H9 (cell line): ENCODE measurements at regions not wholly inside any gene's neighbourhood (a gene's known extent, or its start where the extent isn't known, plus 50 kb on each side); places are given as distances from the start of the nearest gene placed in this dataset.

Experiments
- DNase-seq: peaks from one replicate; pipeline ENCODE4 v3.0.0-alpha.2; 2017
- H2AFZ ChIP-seq: one replicate; pipeline ENCODE4 v1.6.1; 2013; ENCODE audit warnings: mild to moderate bottlenecking, low read length, control low read depth, moderate library complexity
- H2AK5ac ChIP-seq: 2 replicates; pipeline ENCODE4 v1.6.1; 2013; ENCODE audit warnings: low read length, control low read depth, mixed read lengths; ENCODE audit not compliant: insufficient read length
- H2BK120ac ChIP-seq: one replicate; pipeline ENCODE4 v1.6.1; 2013; ENCODE audit warnings: low read depth, mild to moderate bottlenecking, low read length, control low read depth, inconsistent platforms; ENCODE audit not compliant: poor library complexity, severe bottlenecking
- H2BK12ac ChIP-seq: 2 replicates; pipeline ENCODE4 v1.6.1; 2013; ENCODE audit warnings: low read length, control low read depth, mixed read lengths, low read depth; ENCODE audit not compliant: insufficient read length
- H2BK15ac ChIP-seq: 2 replicates; pipeline ENCODE4 v1.6.1; 2013; ENCODE audit warnings: low read depth, low read length, control low read depth
- H2BK20ac ChIP-seq: one replicate; pipeline ENCODE4 v1.6.1; 2013; ENCODE audit warnings: low read depth, mild to moderate bottlenecking, low read length, control low read depth, inconsistent platforms; ENCODE audit not compliant: poor library complexity, severe bottlenecking
- H2BK5ac ChIP-seq: 2 replicates; pipeline ENCODE4 v1.6.1; 2013; ENCODE audit warnings: low read length, control low read depth, mixed read lengths; ENCODE audit not compliant: insufficient read length
- H3K14ac ChIP-seq: 2 replicates; pipeline ENCODE4 v1.6.1; 2013; ENCODE audit warnings: low read length, control low read depth; ENCODE audit not compliant: insufficient read depth
- H3K18ac ChIP-seq: 2 replicates; pipeline ENCODE4 v1.6.1; 2013; ENCODE audit warnings: low read depth, mild to moderate bottlenecking, mixed read lengths, low read length, control low read depth; ENCODE audit not compliant: insufficient read length
- H3K23ac ChIP-seq: 2 replicates; pipeline ENCODE4 v1.6.1; 2013; ENCODE audit warnings: low read length, control low read depth, mixed read lengths, low read depth; ENCODE audit not compliant: insufficient read length
- H3K23me2 ChIP-seq: 2 replicates; pipeline ENCODE4 v1.6.1; 2013; ENCODE audit warnings: low read depth, mild to moderate bottlenecking, mixed read lengths, low read length, control low read depth; ENCODE audit not compliant: insufficient read length, poor library complexity, severe bottlenecking
- H3K27ac ChIP-seq: 2 replicates; pipeline ENCODE4 v1.5.1; 2013; ENCODE audit warnings: low read length, control low read depth, mixed read lengths, low read depth; ENCODE audit not compliant: insufficient read length
- H3K27me3 ChIP-seq: 2 replicates; pipeline ENCODE4 v1.6.1; 2013; ENCODE audit warnings: low read length, control low read depth, inconsistent platforms; ENCODE audit not compliant: insufficient read depth
- H3K4ac ChIP-seq: 2 replicates; pipeline ENCODE4 v1.6.1; 2013; ENCODE audit warnings: low read depth, mild to moderate bottlenecking, control low read depth, inconsistent platforms, low read length, moderate library complexity
- H3K4me1 ChIP-seq: 2 replicates; pipeline ENCODE4 v1.6.1; 2013; ENCODE audit warnings: low read length, control low read depth, inconsistent platforms; ENCODE audit not compliant: insufficient read depth
- H3K4me2 ChIP-seq: 2 replicates; pipeline ENCODE4 v1.6.1; 2013; ENCODE audit warnings: low read length, control low read depth, mixed read lengths; ENCODE audit not compliant: insufficient read length, insufficient read depth
- H3K56ac ChIP-seq: 2 replicates; pipeline ENCODE4 v1.6.1; 2013; ENCODE audit warnings: low read depth, mild to moderate bottlenecking, mixed read lengths, low read length, control low read depth; ENCODE audit not compliant: insufficient read length
- H3K79me1 ChIP-seq: 2 replicates; pipeline ENCODE4 v1.6.1; 2013; ENCODE audit warnings: low read depth, mild to moderate bottlenecking, moderate library complexity, low read length, control low read depth, inconsistent platforms; ENCODE audit not compliant: insufficient read depth, poor library complexity, severe bottlenecking
- H3K79me2 ChIP-seq: 2 replicates; pipeline ENCODE4 v1.6.1; 2013; ENCODE audit warnings: low read length, control low read depth, inconsistent platforms; ENCODE audit not compliant: insufficient read depth
- H3K9ac ChIP-seq: 2 replicates; pipeline ENCODE4 v1.6.1; 2013; ENCODE audit warnings: low read length, control low read depth, mixed read lengths; ENCODE audit not compliant: insufficient read length; ENCODE audit errors: extremely low read depth
- H3K9me3 ChIP-seq: one replicate; pipeline ENCODE4 v1.6.1; 2013; ENCODE audit warnings: low read depth, low read length, inconsistent platforms; ENCODE audit not compliant: control insufficient read depth
- H3T11ph ChIP-seq: one replicate; pipeline ENCODE4 v1.6.1; 2013; ENCODE audit warnings: mild to moderate bottlenecking, low read length, control low read depth, inconsistent platforms
- H4K20me1 ChIP-seq: one replicate; pipeline ENCODE4 v1.6.1; 2013; ENCODE audit not compliant: control insufficient read depth, insufficient read length, insufficient read depth
- H4K5ac ChIP-seq: 2 replicates; pipeline ENCODE4 v1.6.1; 2013; ENCODE audit warnings: low read depth, mild to moderate bottlenecking, mixed read lengths, low read length, control low read depth; ENCODE audit not compliant: insufficient read length
- H4K8ac ChIP-seq: replicated peaks from 2 replicates; pipeline ENCODE4 v1.6.1; 2013; ENCODE audit warnings: low read length, control low read depth, mixed read lengths, low read depth; ENCODE audit not compliant: insufficient read length
- H4K91ac ChIP-seq: 2 replicates; pipeline ENCODE4 v1.6.1; 2013; ENCODE audit warnings: low read depth, mild to moderate bottlenecking, moderate library complexity, mixed read lengths, low read length, control low read depth; ENCODE audit not compliant: insufficient read length
- H3K27ac Mint-ChIP-seq, 3 experiments: 2 replicates in 2 of 3; 3 replicates in 1 of 3; pipeline ENCODE4 v1.8.0; 2020 to 2021; ENCODE audit warnings: mixed read lengths in 3 of 3, mild to moderate bottlenecking in 1 of 3, moderate library complexity in 1 of 3
- H3K27me3 Mint-ChIP-seq: 2 replicates; pipeline ENCODE4 v1.8.0; 2021; ENCODE audit warnings: low read depth, mild to moderate bottlenecking, moderate library complexity, mixed read lengths
- H3K36me3 Mint-ChIP-seq, 3 experiments: 2 replicates in 2 of 3; 3 replicates in 1 of 3; pipeline ENCODE4 v1.8.0; 2020 to 2021; ENCODE audit warnings: low read depth in 3 of 3, mixed read lengths in 3 of 3; ENCODE audit not compliant: insufficient read depth in 1 of 3
- H3K4me1 Mint-ChIP-seq, 2 experiments: 2 replicates each; pipeline ENCODE4 v1.8.0; 2020; ENCODE audit warnings: mixed read lengths in 2 of 2
- H3K4me3 Mint-ChIP-seq, 2 experiments: 2 replicates in 1 of 2; 3 replicates in 1 of 2; pipeline ENCODE4 v1.8.0; 2020 to 2021; ENCODE audit warnings: mild to moderate bottlenecking in 2 of 2, mixed read lengths in 2 of 2, moderate library complexity in 1 of 2
- H3K9me3 Mint-ChIP-seq, 2 experiments: 2 replicates in 1 of 2; 3 replicates in 1 of 2; pipeline ENCODE4 v1.8.0; 2020; ENCODE audit warnings: mild to moderate bottlenecking in 2 of 2, mixed read lengths in 2 of 2, moderate library complexity in 1 of 2
- WGBS: extraction: QIAGEN DNeasy Blood & Tissue Kit; methylation state at CpG from one replicate; pipeline ENCODE4 v1.1.7; 2013; ENCODE audit warnings: missing lambda C conversion rate, low lambda C conversion rate, mixed read lengths; ENCODE audit not compliant: insufficient read length; ENCODE audit errors: extremely low coverage; 5-methylcytosine and 5-hydroxymethylcytosine counted together
- TF ChIP-seq, protein P1 (sequence below): fragments of 200-600 bp; sonication (generic); conservative IDR thresholded peaks from 3 replicates; pipeline ENCODE4 v1.8.0; 2021; ENCODE audit warnings: antibody characterized with exemption, mild to moderate bottlenecking

GRCh38 chr11:91067666-91068065 lies 844.8 kb upstream of the CHORDC1 start:
- no peaks in the 10 kb centered on the region for H3K27me3 ChIP-seq
- no peak overlapping the region for H2BK12ac ChIP-seq
- H2BK5ac ChIP-seq: no peak overlapping the region
- H2BK15ac ChIP-seq: no peak overlapping the region
- H3K9me3 ChIP-seq: no peaks in the 10 kb centered on the region
- Mint-ChIP-seq H3K27ac (no peak overlapping the region), H3K36me3 (peaks cover 0 to 4% (median 0%) of the 10 kb centered on the region in 3 experiments; a peak in 3 of 7 replicates), H3K27me3 (no peaks in the 10 kb centered on the region), H3K4me3 (no peak overlapping the region), H3K9me3 (peaks cover 3 to 4% of the 10 kb centered on the region in 2 experiments; a peak in 2 of 5 replicates), H3K4me1 (peaks cover 6 to 7% of the 10 kb centered on the region in 2 experiments)
- DNase-seq: no peak
- no peak overlapping the region for H2AFZ ChIP-seq
- H4K20me1 ChIP-seq: no peaks in the 10 kb centered on the region
- no peak overlapping the region for H4K8ac ChIP-seq
- H2AK5ac ChIP-seq: no peak overlapping the region
- no peak overlapping the region for H2BK120ac ChIP-seq
- H3K4ac ChIP-seq: no peak overlapping the region
- H3K4me1 ChIP-seq: no peaks in the 10 kb centered on the region
- H4K5ac ChIP-seq: no peak overlapping the region
- no peak overlapping the region for H3K27ac ChIP-seq
- H3K79me2 ChIP-seq: no peaks in the 10 kb centered on the region
- no peaks in the 10 kb centered on the region for H3K79me1 ChIP-seq
- no peak overlapping the region for H2BK20ac ChIP-seq
- H4K91ac ChIP-seq: no peak overlapping the region
- H3K23me2 ChIP-seq: no peaks in the 10 kb centered on the region
- H3K56ac ChIP-seq: no peak overlapping the region
- H3K18ac ChIP-seq: no peak overlapping the region
- no peak overlapping the region for H3K4me2 ChIP-seq
- H3T11ph ChIP-seq: no peak overlapping the region
- H3K9ac ChIP-seq: no peak overlapping the region
- TF ChIP-seq, protein P1, sequence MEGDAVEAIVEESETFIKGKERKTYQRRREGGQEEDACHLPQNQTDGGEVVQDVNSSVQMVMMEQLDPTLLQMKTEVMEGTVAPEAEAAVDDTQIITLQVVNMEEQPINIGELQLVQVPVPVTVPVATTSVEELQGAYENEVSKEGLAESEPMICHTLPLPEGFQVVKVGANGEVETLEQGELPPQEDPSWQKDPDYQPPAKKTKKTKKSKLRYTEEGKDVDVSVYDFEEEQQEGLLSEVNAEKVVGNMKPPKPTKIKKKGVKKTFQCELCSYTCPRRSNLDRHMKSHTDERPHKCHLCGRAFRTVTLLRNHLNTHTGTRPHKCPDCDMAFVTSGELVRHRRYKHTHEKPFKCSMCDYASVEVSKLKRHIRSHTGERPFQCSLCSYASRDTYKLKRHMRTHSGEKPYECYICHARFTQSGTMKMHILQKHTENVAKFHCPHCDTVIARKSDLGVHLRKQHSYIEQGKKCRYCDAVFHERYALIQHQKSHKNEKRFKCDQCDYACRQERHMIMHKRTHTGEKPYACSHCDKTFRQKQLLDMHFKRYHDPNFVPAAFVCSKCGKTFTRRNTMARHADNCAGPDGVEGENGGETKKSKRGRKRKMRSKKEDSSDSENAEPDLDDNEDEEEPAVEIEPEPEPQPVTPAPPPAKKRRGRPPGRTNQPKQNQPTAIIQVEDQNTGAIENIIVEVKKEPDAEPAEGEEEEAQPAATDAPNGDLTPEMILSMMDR: no peak
- H3K14ac ChIP-seq: no peak overlapping the region
- no peak overlapping the region for H3K23ac ChIP-seq
- no CpG with 5 or more reads among the region's 2 CpGs for WGBS
